ENCODE measurements at regions not wholly inside any gene's neighbourhood (a gene's known extent, or its start where the extent isn't known, plus 50 kb on each side); places are given as distances from the start of the nearest gene placed in this dataset.

DNA sequence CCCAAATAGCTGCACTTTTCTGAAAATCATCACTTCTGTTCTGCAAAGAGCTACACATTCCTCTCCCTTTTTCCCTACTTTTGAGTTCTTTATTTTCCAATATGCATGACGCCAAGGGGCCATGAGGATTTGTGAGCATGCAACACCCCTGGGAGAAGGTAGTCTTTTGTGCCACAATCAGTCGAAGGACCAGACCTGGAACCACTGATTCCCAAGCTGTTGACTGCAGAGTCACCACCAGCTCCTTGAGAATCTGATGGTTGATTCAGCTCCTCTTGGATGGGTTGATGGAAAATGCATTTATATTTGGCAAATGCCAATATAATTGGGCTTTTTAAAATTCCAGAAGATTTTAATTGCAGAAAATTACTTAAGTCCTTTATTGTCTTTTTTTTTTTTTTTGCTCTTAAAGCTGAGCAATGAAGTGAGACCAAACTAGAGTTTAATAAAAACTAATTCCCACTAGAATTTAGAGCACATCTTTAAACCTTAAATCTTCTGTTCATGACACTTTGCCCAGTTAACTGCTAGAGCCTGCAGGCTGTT is 554.1 kb downstream of the TNS3 start:
- TF ChIP-seq, protein P1, sequence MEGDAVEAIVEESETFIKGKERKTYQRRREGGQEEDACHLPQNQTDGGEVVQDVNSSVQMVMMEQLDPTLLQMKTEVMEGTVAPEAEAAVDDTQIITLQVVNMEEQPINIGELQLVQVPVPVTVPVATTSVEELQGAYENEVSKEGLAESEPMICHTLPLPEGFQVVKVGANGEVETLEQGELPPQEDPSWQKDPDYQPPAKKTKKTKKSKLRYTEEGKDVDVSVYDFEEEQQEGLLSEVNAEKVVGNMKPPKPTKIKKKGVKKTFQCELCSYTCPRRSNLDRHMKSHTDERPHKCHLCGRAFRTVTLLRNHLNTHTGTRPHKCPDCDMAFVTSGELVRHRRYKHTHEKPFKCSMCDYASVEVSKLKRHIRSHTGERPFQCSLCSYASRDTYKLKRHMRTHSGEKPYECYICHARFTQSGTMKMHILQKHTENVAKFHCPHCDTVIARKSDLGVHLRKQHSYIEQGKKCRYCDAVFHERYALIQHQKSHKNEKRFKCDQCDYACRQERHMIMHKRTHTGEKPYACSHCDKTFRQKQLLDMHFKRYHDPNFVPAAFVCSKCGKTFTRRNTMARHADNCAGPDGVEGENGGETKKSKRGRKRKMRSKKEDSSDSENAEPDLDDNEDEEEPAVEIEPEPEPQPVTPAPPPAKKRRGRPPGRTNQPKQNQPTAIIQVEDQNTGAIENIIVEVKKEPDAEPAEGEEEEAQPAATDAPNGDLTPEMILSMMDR (IDR thresholded peaks at IDR 0.05), result no peak
- no peak for TF ChIP-seq POLR2A (IDR thresholded peaks at IDR 0.05)
